ENCODE measurements at regions not wholly inside any gene's neighbourhood (a gene's known extent, or its start where the extent isn't known, plus 50 kb on each side); places are given as distances from the start of the nearest gene placed in this dataset.
A peak's percentile ranks its signal among the peaks of the same experiment; 100 is the strongest.

DNA sequence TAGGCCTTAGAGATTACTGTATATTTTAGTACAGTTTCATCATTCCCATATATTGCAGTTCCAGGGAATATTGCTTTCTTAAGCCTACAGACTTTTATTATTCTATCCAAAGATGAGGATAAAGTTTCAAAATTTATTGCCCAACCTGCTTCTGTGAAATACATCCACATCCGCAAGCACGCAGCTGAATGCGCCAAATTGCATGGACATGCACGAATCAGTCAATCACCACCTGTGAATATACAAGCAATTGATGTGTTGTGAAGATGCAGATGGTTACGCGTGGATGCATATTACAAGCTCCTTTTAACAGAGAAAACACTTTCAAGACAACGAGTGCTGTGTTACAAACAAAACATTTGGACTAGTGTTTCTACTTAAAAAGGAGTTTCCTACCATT lies 577.8 kb upstream of the PLXNA2 start:
- DNase-seq (no peak), ATAC-seq (ENCODE audit: low FRiP score) (no peak)
- H3K4me1 ChIP-seq (ENCODE audit: control insufficient read depth in 1 of 2, insufficient read depth in 2 of 2, low read length in 2 of 2) = no peaks in the 10 kb centered on the region
- WGBS, 2 donors = 90 to 94% methylated on average over 7 of the region's 7 CpGs
- intact Hi-C loops (cut with DNase I) = no loop called here
- H3K4me3 ChIP-seq (ENCODE audit: low read length in 2 of 2) = no peak overlapping the region
- H3K27ac ChIP-seq (ENCODE audit: low read depth in 1 of 2, low read length in 2 of 2) = no peak overlapping the region
- no peaks in the 10 kb centered on the region for H3K36me3 ChIP-seq (ENCODE audit: control insufficient read depth in 1 of 2, insufficient read depth in 2 of 2, low read length in 1 of 2)
- peaks cover 0 to 2% of the 10 kb centered on the region in 2 donors for H3K27me3 ChIP-seq (ENCODE audit: control insufficient read depth in 1 of 2, insufficient read depth in 2 of 2, low read length in 1 of 2)
- no peaks in the 10 kb centered on the region for H3K9me3 ChIP-seq (ENCODE audit: control insufficient read depth, low read length)

DNA sequence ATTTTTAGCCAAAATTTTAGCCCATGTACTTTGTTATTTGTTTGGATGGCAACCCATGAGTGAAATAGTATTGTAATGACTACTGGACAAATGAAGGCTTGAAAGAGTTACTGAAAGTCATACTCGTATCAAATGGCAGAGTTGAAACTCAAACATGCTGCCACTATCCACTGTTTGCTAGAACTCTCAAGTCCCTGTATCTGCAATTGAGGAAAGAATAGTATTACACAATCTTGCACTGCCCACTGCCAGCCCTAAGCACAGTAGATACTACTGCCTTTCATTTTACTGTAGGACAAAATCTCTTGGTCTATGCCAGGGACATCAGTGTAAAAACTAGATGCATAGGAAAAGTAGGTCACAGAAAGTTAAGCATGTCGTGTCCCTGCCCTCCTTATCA lies 581.1 kb upstream of the PLXNA2 start:
- H3K4me1 ChIP-seq (ENCODE audit: control insufficient read depth in 1 of 2, insufficient read depth in 2 of 2, low read length in 2 of 2) = peaks cover 0 to 2% of the 10 kb centered on the region in 2 donors
- ATAC-seq (ENCODE audit: low FRiP score) = no peak
- H3K9me3 ChIP-seq (ENCODE audit: control insufficient read depth, low read length) = no peaks in the 10 kb centered on the region
- H3K27ac ChIP-seq (ENCODE audit: low read depth in 1 of 2, low read length in 2 of 2) = no peak overlapping the region
- peaks cover 0 to 2% of the 10 kb centered on the region in 2 donors for H3K27me3 ChIP-seq (ENCODE audit: control insufficient read depth in 1 of 2, insufficient read depth in 2 of 2, low read length in 1 of 2)
- no peaks in the 10 kb centered on the region for H3K36me3 ChIP-seq (ENCODE audit: control insufficient read depth in 1 of 2, insufficient read depth in 2 of 2, low read length in 1 of 2)
- DNase-seq = no peak
- intact Hi-C loops (cut with DNase I) = no loop called here
- no peak overlapping the region for H3K4me3 ChIP-seq (ENCODE audit: low read length in 2 of 2)
- WGBS, 2 donors = 46 to 51% methylated on average over 2 of the region's 2 CpGs

DNA sequence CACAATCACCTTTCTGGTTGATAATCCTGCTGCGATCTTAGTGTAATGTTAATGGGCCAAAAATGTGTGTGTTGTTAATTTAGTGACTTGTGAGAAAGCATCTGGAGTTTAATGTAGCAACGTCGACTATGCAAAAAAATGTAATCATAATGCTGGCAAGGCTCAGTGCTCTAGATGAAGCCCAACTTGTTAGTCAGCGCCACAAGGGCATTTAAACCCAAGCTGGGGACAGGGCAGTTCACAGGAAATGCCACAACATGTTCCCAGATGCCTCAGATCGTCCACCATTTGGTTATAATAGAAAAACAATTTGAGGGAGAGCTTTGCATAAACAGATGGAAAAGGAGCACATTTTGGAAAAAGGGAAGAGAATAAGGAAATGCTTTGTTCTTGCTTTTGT lies 585.4 kb upstream of the PLXNA2 start:
- intact Hi-C loops (cut with DNase I) = no loop called here
- no peak overlapping the region for H3K4me3 ChIP-seq (ENCODE audit: low read length in 2 of 2)
- 23 to 27% methylated on average over 5 of the region's 5 CpGs for WGBS, 2 donors
- no peak overlapping the region for H3K27ac ChIP-seq (ENCODE audit: low read depth in 1 of 2, low read length in 2 of 2)
- H3K27me3 ChIP-seq (ENCODE audit: control insufficient read depth in 1 of 2, insufficient read depth in 2 of 2, low read length in 1 of 2) = no peaks in the 10 kb centered on the region
- H3K9me3 ChIP-seq (ENCODE audit: control insufficient read depth, low read length) = no peaks in the 10 kb centered on the region
- no peak for ATAC-seq (ENCODE audit: low FRiP score)
- DNase-seq = no peak
- no peaks in the 10 kb centered on the region for H3K36me3 ChIP-seq (ENCODE audit: control insufficient read depth in 1 of 2, insufficient read depth in 2 of 2, low read length in 1 of 2)
- peaks cover 0 to 2% of the 10 kb centered on the region in 2 donors for H3K4me1 ChIP-seq (ENCODE audit: control insufficient read depth in 1 of 2, insufficient read depth in 2 of 2, low read length in 2 of 2)

DNA sequence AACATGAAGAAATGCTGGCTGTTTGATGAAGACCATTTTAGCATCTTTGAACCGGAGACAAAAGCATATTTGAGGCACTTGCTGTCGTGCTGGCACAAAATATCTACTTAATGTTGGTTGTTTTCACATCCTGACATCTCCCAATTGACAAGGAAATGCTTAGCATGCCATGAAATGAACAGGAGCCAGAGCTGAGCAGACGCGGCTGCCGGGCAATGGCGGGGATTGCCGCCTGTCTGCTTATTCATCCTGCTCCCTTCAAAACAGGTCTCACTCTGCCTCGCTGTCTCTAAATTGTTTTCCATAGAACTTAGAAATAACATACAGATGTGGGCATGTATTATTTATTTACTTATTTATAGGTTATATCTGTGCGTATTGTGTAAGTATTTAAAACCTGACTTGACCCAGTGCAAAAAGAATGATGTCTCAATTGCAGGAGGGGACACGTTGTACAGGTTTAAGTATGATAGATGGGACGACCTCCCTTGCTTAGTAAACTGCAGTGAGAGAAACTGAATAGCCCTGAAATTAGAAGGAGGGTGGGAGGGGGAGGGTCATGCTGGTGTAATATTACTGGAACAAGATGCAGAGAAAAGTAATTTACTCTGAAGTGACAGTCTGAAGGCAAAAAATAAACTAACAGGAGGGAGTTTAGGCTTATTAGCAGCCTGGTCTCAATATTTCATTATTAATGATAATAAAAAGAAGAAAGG lies 590.4 kb upstream of the PLXNA2 start:
- H3K9me3 ChIP-seq (ENCODE audit: control insufficient read depth, low read length) = no peaks in the 10 kb centered on the region
- no peaks in the 10 kb centered on the region for H3K36me3 ChIP-seq (ENCODE audit: control insufficient read depth in 1 of 2, insufficient read depth in 2 of 2, low read length in 1 of 2)
- no peaks in the 10 kb centered on the region for H3K27me3 ChIP-seq (ENCODE audit: control insufficient read depth in 1 of 2, insufficient read depth in 2 of 2, low read length in 1 of 2)
- no peak overlapping the region for H3K4me3 ChIP-seq (ENCODE audit: low read length in 2 of 2)
- DNase-seq (no peak), ATAC-seq (ENCODE audit: low FRiP score) (no peak)
- no peak overlapping the region for H3K27ac ChIP-seq (ENCODE audit: low read depth in 1 of 2, low read length in 2 of 2)
- peaks cover 0 to 2% of the 10 kb centered on the region in 2 donors for H3K4me1 ChIP-seq (ENCODE audit: control insufficient read depth in 1 of 2, insufficient read depth in 2 of 2, low read length in 2 of 2)
- intact Hi-C loops (cut with DNase I) = no loop called here
- 13% methylated on average over 11 of the region's 11 CpGs for WGBS, 2 donors

DNA sequence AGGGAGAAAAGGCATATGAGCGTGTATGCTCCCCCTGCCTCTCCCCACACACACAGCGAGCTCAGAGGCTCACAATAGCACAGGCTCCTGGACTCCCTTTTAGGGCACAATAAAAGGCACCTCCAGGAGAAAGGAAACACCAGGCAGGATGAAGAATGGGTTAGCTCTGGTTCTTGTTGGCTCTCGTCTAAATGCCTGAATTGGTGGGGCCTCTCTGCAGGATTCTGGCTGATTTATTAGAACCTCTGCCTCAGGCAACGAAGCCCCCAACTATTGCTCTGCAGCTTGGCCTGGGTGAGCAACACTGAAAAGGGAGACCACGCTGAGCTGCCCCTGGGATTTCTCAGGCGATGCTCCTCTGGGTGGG lies 590.9 kb upstream of the PLXNA2 start:
- ATAC-seq (ENCODE audit: low FRiP score) (no peak), DNase-seq (no peak)
- Histone ChIP-seq H3K4me1 (ENCODE audit: control insufficient read depth in 1 of 2, insufficient read depth in 2 of 2, low read length in 2 of 2) (no peaks in the 10 kb centered on the region), H3K4me3 (ENCODE audit: low read length in 2 of 2) (no peak overlapping the region), H3K9me3 (ENCODE audit: control insufficient read depth, low read length) (no peaks in the 10 kb centered on the region), H3K36me3 (ENCODE audit: control insufficient read depth in 1 of 2, insufficient read depth in 2 of 2, low read length in 1 of 2) (no peaks in the 10 kb centered on the region), H3K27me3 (ENCODE audit: control insufficient read depth in 1 of 2, insufficient read depth in 2 of 2, low read length in 1 of 2) (no peaks in the 10 kb centered on the region), H3K27ac (ENCODE audit: low read depth in 1 of 2, low read length in 2 of 2) (peak overlapping the region in 1 of 2 donors; percentile 28)
- 68 to 75% methylated on average over 6 of the region's 6 CpGs for WGBS, 2 donors
- intact Hi-C loops (cut with DNase I) = no loop called here

DNA sequence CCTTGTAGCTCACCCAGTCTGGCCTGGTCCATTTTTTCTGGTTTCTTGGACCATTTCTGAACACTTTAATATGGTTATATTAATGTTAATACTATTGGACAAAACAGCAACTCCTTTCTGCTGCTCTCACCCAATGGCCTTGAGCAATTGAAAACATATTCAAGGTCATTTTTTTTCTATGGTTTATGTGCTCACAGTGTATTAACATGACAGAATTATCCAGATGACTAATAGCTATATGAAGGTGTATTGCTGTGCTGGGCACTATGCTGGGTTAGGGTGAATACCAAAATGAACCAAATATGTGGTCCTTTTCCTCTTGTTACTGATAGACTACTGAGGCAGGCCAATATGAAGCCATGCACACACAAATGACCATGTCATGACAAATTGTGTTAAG lies 591.6 kb upstream of the PLXNA2 start:
- Histone ChIP-seq H3K36me3 (ENCODE audit: control insufficient read depth in 1 of 2, insufficient read depth in 2 of 2, low read length in 1 of 2) (no peaks in the 10 kb centered on the region), H3K4me3 (ENCODE audit: low read length in 2 of 2) (no peak overlapping the region), H3K27ac (ENCODE audit: low read depth in 1 of 2, low read length in 2 of 2) (no peak overlapping the region), H3K27me3 (ENCODE audit: control insufficient read depth in 1 of 2, insufficient read depth in 2 of 2, low read length in 1 of 2) (no peaks in the 10 kb centered on the region), H3K9me3 (ENCODE audit: control insufficient read depth, low read length) (no peaks in the 10 kb centered on the region), H3K4me1 (ENCODE audit: control insufficient read depth in 1 of 2, insufficient read depth in 2 of 2, low read length in 2 of 2) (no peaks in the 10 kb centered on the region)
- ATAC-seq (ENCODE audit: low FRiP score) (no peak), DNase-seq (no peak)
- intact Hi-C loops (cut with DNase I) = no loop called here

DNA sequence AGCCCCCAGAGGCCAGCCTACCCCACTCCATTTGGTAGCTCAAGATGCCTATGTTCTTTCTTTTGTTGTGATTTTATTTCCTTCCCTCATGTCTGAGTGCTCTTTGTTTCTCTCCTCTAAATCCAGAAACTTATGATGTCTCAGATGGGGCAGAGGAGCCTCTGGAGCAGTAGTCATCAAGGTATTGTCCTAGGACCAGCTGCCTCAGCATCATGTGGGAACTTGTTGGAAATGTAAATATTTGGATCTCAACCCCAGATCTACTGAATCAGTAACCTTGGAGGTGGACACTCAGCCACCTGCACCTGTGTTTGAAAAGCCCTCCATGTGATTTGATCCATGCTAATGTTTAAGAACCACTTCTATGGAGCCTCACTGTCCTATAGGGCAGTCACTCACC lies 593.1 kb upstream of the PLXNA2 start:
- DNase-seq (no peak), ATAC-seq (ENCODE audit: low FRiP score) (no peak)
- intact Hi-C loops (cut with DNase I) = no loop called here
- Histone ChIP-seq H3K4me1 (ENCODE audit: control insufficient read depth in 1 of 2, insufficient read depth in 2 of 2, low read length in 2 of 2) (no peaks in the 10 kb centered on the region), H3K27me3 (ENCODE audit: control insufficient read depth in 1 of 2, insufficient read depth in 2 of 2, low read length in 1 of 2) (no peaks in the 10 kb centered on the region), H3K27ac (ENCODE audit: low read depth in 1 of 2, low read length in 2 of 2) (no peak overlapping the region), H3K36me3 (ENCODE audit: control insufficient read depth in 1 of 2, insufficient read depth in 2 of 2, low read length in 1 of 2) (no peaks in the 10 kb centered on the region), H3K4me3 (ENCODE audit: low read length in 2 of 2) (no peak overlapping the region), H3K9me3 (ENCODE audit: control insufficient read depth, low read length) (no peaks in the 10 kb centered on the region)

DNA sequence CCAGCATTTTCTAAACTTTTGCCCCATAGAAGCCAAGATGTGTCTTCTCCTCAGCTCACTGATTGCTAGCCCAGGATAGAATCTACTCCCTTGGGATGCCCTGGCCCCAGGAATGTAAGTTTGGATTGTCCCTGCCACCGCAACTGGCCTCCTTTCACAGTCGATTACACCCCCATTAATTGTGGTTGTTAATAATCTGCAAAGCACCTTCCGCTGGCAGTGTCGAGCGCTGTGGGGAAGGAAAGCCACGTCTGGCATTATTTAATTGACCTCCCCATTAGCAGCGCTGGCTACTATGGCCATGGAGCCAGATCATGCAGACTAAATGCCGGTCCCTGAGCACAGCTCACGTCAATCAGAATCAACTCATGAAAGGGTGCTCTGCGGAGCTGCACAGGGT lies 597.3 kb upstream of the PLXNA2 start:
- Histone ChIP-seq H3K27me3 (ENCODE audit: control insufficient read depth in 1 of 2, insufficient read depth in 2 of 2, low read length in 1 of 2) (no peaks in the 10 kb centered on the region), H3K27ac (ENCODE audit: low read depth in 1 of 2, low read length in 2 of 2) (no peak overlapping the region), H3K36me3 (ENCODE audit: control insufficient read depth in 1 of 2, insufficient read depth in 2 of 2, low read length in 1 of 2) (no peaks in the 10 kb centered on the region), H3K4me3 (ENCODE audit: low read length in 2 of 2) (no peak overlapping the region), H3K4me1 (ENCODE audit: control insufficient read depth in 1 of 2, insufficient read depth in 2 of 2, low read length in 2 of 2) (no peaks in the 10 kb centered on the region), H3K9me3 (ENCODE audit: control insufficient read depth, low read length) (no peaks in the 10 kb centered on the region)
- DNase-seq (no peak), ATAC-seq (ENCODE audit: low FRiP score) (no peak)
- 92 to 94% methylated on average over 10 of the region's 10 CpGs for WGBS, 2 donors
- intact Hi-C loops (cut with DNase I) = no loop called here

DNA sequence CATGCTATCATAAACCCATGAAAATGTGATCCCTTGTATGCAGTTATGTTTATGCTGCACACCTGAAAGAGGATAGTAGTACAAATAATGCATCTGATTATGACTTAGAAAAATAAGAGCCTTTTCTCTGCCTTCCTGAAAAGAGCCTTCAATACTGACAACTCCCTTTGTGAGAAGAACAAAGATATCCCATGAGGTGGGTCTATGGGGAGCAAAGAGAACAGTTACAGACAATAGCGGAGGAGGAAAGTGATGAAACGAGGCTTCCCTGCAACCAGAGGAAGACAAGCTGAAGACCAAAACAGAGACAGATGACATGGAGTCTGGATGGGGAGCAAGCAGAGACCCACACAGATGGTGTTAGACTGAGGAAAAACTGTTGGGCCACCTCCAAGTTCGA lies 598.3 kb upstream of the PLXNA2 start:
- H3K27ac ChIP-seq (ENCODE audit: low read depth in 1 of 2, low read length in 2 of 2) = no peak overlapping the region
- DNase-seq (no peak), ATAC-seq (ENCODE audit: low FRiP score) (no peak)
- no peaks in the 10 kb centered on the region for H3K9me3 ChIP-seq (ENCODE audit: control insufficient read depth, low read length)
- H3K4me1 ChIP-seq (ENCODE audit: control insufficient read depth in 1 of 2, insufficient read depth in 2 of 2, low read length in 2 of 2) = no peaks in the 10 kb centered on the region
- intact Hi-C loops (cut with DNase I) = no loop called here
- 93 to 96% methylated on average over 3 of the region's 3 CpGs for WGBS, 2 donors
- H3K4me3 ChIP-seq (ENCODE audit: low read length in 2 of 2) = no peak overlapping the region
- H3K27me3 ChIP-seq (ENCODE audit: control insufficient read depth in 1 of 2, insufficient read depth in 2 of 2, low read length in 1 of 2) = no peaks in the 10 kb centered on the region
- H3K36me3 ChIP-seq (ENCODE audit: control insufficient read depth in 1 of 2, insufficient read depth in 2 of 2, low read length in 1 of 2) = no peaks in the 10 kb centered on the region
